ENCODE measurements at regions not wholly inside any gene's neighbourhood (a gene's known extent, or its start where the extent isn't known, plus 50 kb on each side); places are given as distances from the start of the nearest gene placed in this dataset.

GRCh38 chr5:110304176-110304575, 422.3 kb downstream of the TMEM232 start:
- peak; percentile 4 for DNase-seq (ENCODE audit: low read depth)

DNA sequence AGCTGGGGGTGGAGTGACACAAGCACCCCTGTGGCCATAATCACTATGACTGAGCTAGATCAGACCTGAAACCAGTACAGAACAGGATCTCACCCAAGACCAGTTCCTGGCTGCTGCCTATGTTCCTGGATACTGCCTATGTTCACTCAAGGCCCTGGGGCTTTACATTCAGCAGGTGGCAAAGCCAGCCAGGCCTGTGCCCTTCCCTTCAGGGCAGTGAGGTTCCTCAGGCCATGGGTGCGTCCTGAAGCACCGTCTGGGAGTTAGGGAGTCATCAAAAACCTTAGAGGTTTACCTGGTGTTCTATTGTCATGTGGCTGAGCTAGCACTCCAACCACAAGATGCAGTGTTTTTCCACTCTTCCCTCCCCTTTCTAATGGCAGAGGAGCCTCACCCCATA, 419.8 kb downstream of the TMEM232 start:
- no peak for DNase-seq (ENCODE audit: low read depth)

- DNase-seq (ENCODE audit: low read depth) = no peak
Observed at GRCh38 chr5:110309222-110309621, 417.2 kb downstream of the TMEM232 start.

- peak; percentile 78 for DNase-seq (ENCODE audit: low read depth)
Observed at GRCh38 chr5:110316566-110316965, 409.9 kb downstream of the TMEM232 start.

DNA sequence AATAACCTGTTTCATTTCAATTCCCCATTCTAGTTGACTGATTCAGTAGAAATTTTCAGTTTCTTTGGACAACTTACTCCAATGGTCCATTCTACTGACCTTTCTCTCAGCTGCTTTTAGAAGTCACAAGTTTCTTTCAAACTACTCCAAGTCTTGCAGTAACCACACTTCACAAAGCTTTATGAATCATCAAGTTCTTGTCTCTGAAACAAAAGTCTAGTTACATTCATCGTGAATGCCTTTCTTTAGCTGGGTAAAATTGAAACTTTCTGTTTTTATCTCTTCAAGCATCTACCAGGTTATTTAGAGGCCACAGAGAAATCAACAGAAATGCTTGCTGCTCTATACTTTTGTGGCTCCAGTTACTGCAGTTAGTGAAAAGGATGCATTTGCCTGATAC, 405.4 kb downstream of the TMEM232 start:
- DNase-seq (ENCODE audit: low read depth) = peak; percentile 61

DNA sequence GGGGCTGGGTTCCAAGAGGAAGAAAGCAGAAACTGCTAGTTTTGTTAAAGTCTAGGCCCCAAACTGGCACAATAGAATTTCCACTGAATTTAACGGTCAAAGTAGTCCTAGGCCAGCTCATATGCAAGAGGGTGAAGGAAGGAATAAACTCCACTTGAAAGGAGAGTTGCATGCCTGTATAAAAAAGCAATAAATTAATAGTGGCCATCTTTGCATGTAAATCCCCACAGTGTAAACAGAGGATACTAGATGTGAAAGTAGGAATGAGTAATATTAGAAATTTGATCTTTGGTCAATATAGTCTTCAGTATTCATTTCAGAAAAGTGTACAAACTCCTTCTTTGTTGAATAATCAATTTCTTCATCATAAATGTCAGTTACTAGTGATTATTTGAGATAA, 403.1 kb downstream of the TMEM232 start:
- DNase-seq (ENCODE audit: low read depth) = no peak

DNA sequence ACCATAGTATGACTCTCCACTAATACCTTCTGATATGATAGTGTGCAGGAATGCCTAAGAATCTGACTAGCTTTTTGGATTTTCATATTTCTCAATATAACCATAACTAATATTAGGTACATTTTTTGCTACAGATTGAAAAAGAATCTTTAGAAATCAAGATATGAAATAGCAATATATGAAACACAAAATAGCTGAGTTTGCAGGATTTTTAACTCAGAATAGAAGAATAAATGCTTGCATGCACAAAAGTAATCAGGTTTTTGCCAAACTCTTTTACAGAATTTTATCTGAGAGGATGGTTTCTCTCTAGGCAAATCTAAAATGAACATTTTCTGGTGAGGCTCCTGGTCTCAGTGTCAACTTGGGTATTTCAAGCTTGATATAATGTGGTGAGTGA, 402.6 kb downstream of the TMEM232 start:
- no peak for DNase-seq (ENCODE audit: low read depth)

GRCh38 chr5:110324876-110325275, 401.6 kb downstream of the TMEM232 start:
- no peak for DNase-seq (ENCODE audit: low read depth)

GRCh38 chr5:110329955-110330525, 396.4 kb downstream of the TMEM232 start:
- DNase-seq (ENCODE audit: low read depth) = no peak

DNA sequence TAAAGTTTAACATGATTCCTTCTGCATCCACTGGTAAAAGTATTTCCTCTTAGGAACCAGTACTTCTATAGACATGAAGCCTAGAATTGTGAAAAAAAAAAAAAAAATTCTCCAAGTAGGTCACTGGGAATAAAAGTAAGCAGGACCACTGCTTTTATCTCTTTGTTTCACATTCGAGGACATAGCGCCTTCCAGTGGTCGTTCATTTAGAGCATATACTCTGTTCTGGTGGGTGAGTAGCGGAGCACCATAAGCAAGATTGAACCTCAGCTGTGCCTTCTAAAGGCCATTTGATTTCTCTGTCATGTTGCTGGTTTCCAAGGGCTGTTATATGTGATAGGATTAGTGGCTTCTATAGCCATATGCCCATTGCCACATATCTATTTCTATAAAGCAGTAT, 393.1 kb downstream of the TMEM232 start:
- DNase-seq (ENCODE audit: low read depth) = peak; percentile 72

GRCh38 chr5:110335361-110336066, 391.0 kb downstream of the TMEM232 start:
- peak; percentile 75 for DNase-seq (ENCODE audit: low read depth)

DNA sequence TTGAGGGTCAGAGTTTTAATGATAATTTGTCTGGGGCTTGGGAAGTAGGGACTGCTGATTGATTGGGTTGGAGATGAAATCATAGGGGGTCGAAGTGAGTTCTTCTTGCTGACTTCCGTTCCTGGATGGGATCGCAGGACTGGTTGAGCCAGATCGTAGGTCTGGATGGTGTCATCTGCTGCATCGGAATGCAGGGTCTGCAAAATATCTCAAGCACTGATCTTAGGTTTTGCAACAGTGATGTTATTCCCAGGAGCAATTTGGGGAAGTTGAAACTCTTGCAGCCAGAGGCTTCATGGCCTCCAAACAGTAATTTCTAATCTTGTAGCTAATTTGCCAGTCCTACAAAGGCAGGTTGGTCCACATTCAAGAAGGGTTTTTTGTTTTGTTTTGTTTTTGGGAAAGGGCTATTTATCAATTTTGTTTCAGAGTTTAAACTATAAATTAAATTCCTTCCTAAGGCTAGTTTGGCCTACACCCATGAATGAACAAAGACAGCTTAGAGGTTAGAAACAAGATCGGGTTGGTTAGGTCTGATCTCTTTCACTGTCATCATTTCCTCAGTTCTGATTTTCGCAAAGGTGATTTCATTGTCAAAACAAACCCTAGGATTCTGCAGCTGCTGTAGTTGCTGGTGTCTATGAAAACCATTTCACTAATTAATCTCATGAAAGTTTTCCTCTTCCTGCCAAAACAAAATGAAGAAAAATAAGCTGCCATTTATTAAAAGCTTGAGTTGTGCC, 388.0 kb downstream of the TMEM232 start:
- peak; percentile 66 for DNase-seq (ENCODE audit: low read depth)

GRCh38 chr5:110339399-110339798, 387.1 kb downstream of the TMEM232 start:
- DNase-seq (ENCODE audit: low read depth) = no peak

DNA sequence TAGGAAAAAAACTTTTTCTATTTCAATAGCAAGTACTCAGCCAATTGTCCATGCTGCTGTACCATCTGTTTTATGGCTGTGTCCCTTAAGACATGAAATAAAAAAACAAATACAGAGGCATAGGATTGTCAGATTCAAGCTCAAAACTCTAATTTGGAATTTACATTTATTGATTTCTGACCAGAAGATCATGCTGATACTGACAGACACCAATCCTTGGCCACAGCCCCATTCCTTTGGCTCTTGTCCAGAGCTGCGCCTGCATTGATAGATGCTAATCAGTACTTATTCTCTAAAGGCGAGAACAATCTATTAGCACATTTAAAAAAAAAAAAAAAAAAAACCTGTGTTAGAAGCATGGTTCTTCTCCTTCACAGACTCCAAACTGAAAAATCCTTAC, 384.6 kb downstream of the TMEM232 start:
- DNase-seq (ENCODE audit: low read depth) = no peak

GRCh38 chr5:110342683-110343082, 383.8 kb downstream of the TMEM232 start:
- DNase-seq (ENCODE audit: low read depth) = no peak

- no peak for DNase-seq (ENCODE audit: low read depth)
Observed at GRCh38 chr5:110343616-110344015, 382.9 kb downstream of the TMEM232 start.

DNA sequence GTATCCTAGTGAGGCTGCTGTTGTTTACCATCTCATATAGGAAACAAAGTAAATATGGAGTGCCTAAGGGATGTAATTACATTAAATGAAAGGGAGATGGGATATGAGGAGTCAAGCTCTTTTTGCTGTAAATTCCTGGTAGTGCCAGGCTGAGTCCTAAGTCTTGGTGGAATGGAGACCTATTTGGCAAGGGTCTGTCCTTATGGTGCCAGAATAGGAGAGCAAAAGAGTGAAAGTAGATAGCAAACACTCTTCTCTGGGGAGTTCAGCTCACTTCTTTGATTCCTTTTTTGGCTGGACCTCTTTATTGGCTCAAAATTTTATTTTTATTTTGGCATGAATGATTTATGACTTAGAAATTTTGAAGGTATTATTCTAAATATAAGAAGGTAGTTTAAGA, 380.8 kb downstream of the TMEM232 start:
- DNase-seq (ENCODE audit: low read depth) = no peak

GRCh38 chr5:110346893-110347358, 379.5 kb downstream of the TMEM232 start:
- DNase-seq (ENCODE audit: low read depth) = no peak

GRCh38 chr5:110347781-110348180, 378.7 kb downstream of the TMEM232 start:
- DNase-seq (ENCODE audit: low read depth) = no peak

DNA sequence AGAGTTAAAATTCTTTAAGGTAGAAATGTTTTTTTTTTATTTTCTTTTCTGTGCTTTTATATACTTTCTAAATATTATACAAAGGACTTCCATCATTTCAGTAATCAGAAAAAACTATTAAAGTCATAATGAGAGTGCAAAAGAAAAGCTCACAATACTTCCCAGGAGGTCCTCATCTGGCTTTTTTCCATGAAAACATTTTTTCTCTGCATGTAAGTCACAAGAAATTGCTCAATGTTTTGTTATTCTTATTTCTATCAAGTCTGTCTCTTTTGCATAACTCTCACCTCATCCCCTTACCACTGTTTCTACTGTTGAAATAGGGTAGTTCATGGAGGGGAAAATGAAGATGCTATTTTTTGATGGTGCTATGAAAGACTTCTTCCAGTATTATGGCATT, 375.0 kb downstream of the TMEM232 start:
- DNase-seq (ENCODE audit: low read depth) = peak; percentile 64

DNA sequence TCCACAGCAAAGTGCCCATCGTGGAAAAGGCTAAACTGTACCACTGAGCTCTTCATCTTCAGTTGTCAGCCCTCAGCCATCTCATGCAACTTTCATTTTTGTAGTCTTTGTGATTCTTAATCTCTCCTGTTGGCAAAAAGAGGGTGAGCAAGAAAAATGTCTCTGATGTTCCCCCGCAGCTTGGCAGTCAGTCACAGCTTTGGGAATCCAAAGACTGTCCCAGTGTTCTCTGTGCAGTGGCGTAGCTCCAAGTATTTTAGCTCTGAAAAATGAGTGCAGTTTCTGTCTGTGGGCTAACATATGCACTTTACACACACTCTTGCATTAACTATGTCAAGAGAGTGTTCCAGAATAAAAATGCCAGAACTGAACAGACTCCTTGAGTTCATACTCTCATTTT, 372.2 kb downstream of the TMEM232 start:
- DNase-seq (ENCODE audit: low read depth) = peak; percentile 19

GRCh38 chr5:110354915-110355644, 371.4 kb downstream of the TMEM232 start:
- DNase-seq (ENCODE audit: low read depth) = no peak

GRCh38 chr5:110356677-110357076, 369.8 kb downstream of the TMEM232 start:
- peak; percentile 74 for DNase-seq (ENCODE audit: low read depth)

Measured in amniotic epithelial cell (primary cell).